LoVo (cell line): ENCODE measurements at regions not wholly inside any gene's neighbourhood (a gene's known extent, or its start where the extent isn't known, plus 50 kb on each side); places are given as distances from the start of the nearest gene placed in this dataset.
A peak's percentile ranks its signal among the peaks of the same experiment; 100 is the strongest.
"Not testable (repeated sequence)": the region's sequence is repeated elsewhere in the genome, so short reads cannot be mapped to it uniquely, and the experiment has no call there.

Source experiments
- DNase-seq: peaks from one replicate; pipeline ENCODE4 v3.0.0-alpha.2; 2016; ENCODE audit warnings: low spot score

- DNase-seq, result not testable (repeated sequence)
These were observed 210.4 kb upstream of the TGIF2LY start for GRCh38 chrY:3368459-3368858.

- DNase-seq, result not testable (repeated sequence)
These were observed 187.4 kb upstream of the TGIF2LY start for GRCh38 chrY:3391508-3391907.

- not testable (repeated sequence) for DNase-seq
These were observed 174.6 kb upstream of the TGIF2LY start for GRCh38 chrY:3404241-3404640.

- peak; percentile 19 for DNase-seq
These were observed 173.3 kb upstream of the TGIF2LY start for GRCh38 chrY:3405585-3405984.

- not testable (repeated sequence) for DNase-seq
These were observed 171.9 kb upstream of the TGIF2LY start for GRCh38 chrY:3406896-3407452.

GRCh38 chrY:3410322-3410892 lies 168.5 kb upstream of the TGIF2LY start:
- DNase-seq, result not testable (repeated sequence)
